Glomerular visceral epithelial cell (primary cell): ENCODE measurements at regions not wholly inside any gene's neighbourhood (a gene's known extent, or its start where the extent isn't known, plus 50 kb on each side); places are given as distances from the start of the nearest gene placed in this dataset.

Source experiments
- DNase-seq: peaks from one replicate; pipeline ENCODE4 v3.0.0-alpha.2; 2016; ENCODE audit errors: extremely low spot score

DNA sequence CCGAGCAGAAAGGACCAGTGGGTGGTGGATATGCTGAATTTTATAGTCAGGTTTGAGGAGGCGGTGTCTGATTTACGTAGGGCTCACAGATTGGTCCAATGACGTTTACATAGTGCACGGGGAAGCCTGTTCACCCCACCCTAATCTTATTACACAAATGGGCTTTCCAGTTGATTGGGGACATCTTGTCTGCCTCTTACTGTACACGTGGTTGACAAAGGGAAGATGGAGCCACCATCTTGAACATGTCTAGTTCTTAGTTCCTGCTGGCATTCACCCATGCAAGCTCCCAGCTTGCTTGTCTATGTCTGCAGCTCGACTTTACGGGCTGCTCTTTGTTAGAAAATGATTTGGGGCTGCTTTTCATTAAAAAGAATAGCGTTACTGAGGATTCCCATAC lies 332.0 kb upstream of the SLCO3A1 start:
- no peak for DNase-seq

DNA sequence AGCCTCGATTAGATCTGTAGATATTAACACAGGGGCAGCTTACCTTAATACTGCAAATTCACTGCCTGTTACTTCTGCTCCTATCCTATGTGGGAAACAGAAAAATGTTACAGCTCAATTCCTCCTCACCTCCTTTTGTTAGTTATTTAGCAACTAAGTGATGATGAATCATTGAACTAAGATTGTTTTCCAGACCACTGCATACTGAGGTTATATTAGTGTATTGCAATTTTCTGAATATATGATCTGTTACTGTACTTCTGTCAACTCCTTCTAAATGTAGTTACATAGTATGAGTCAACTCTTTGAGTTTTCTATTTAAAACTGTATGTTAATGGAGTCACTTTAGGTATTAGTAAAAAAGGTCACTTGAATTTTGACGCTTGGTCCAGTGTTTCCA lies 331.5 kb upstream of the SLCO3A1 start:
- no peak for DNase-seq

DNA sequence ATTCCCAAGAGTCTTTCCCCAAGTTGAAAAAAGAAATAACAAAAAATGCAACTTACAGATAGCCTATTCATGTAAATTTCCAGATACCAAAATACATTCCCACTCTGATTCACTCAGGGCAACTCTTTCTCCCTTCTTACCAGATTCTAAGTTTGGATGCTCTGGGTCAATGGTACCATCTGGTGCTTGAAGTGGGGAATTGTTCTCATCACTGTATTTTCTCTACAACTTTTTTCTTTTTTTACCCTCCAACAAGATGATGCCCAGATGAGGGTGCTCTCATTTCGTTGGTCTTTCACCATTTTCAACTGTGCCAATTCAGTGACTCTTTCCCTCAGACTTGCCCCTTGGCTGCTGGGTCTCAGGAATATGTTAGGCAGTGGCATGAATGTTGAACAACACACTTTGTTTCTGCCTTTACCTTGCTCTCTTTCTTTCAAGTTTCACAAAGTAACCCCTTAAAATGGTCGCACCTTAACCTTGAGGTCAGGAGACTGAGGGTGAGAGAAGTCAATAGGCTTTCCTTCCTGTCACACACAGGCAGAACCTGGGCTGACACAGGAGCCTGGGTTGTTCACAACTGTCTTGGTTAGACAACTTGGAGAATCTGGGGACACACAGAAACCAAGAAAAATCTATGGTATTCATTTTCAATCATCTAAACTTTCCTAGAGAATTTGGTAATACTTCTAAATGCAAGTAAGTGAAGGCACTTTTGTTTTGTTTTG lies 330.7 kb upstream of the SLCO3A1 start:
- DNase-seq, result no peak

DNA sequence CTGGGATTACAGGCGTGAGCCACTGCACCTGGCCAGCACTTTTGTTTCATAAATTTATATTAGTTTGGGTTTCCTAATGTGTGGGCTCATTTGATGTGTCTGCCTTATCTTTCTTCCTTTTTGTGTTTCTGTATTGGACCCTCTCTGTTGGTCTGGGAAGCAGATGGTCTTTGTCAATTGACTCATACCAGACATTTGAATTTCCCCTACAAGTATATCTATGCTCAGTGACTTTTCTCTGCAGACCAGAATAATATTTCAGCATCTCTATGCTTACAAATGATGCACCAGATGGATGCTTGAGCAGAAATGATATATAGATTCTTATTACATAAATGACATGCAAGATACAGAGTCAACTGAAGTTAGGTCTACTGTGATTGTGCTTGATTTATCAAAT lies 329.9 kb upstream of the SLCO3A1 start:
- no peak for DNase-seq

DNA sequence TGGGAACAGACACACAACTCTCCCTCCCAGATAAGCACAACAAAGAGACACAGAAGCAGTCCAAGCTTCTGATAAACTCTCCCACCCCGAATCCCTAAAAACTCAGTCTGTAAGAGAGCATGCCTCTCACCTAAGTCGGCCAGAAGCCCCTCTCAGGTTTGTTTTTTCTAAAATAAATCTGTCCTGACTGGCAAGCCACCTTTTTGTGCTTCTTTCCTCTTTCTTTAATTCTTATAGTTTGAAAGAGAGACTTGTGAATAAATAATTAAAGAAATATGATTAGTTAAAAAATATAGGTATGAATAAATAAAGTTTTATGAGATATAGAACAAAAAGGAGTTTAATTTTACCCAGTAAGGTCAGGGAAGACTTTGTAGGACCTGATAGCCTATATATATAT lies 329.0 kb upstream of the SLCO3A1 start:
- DNase-seq, result no peak

DNA sequence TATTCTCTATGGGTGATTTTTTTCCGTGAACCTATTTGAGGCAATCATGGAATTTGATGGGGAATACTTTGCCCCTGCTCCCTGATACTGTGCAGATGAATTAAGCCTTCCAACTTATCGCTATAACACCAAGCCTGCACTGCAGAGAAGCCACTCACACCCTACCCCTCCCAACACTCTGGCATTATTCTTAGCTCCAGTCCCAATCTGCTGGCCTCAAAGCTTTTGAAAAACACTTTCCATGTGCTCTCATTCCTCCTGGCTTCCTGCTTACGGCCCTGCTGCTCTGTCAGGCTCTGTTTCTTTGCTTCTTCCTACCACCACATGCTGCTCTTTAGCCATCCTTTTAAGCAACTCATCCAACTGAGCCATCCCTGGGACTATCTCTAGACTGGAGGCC lies 327.8 kb upstream of the SLCO3A1 start:
- no peak for DNase-seq

DNA sequence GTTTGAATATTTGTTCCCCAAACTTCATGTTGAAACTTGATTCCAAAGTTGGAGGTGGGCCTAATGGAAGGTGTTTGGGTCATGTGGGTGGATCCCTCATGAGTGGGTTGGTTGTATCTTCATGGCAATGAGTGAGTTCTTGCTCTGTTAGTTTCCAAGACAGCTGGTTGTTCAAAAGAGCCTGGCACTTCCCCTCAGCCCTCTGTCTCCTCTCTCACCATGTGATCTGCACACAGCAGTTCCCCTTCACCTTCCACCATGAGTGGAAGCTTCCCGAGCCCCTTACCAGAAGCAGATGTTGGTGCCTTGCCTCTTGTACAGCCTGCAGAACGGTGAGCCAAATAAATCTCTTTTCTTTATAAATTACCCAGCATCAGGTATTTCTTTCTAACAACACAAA lies 327.1 kb upstream of the SLCO3A1 start:
- no peak for DNase-seq

DNA sequence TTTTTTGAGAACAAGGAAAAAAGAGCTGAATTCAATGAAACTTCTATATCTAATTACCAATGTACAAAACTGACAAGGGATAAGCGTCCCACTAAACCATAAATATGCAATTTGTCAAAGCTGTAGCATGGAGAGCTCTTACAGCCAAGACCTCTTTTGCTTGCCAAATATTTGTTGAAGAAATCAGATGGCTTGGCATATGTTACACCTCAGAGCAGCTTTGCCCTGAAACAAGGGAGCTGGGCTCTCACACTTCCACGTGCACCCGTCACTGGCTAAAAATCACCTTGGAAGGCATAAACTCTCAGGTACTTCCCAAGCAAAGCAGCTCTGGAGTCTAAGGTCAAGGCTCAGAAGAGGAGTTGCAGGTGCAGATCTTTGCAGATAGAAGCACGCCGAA lies 324.7 kb upstream of the SLCO3A1 start:
- no peak for DNase-seq

DNA sequence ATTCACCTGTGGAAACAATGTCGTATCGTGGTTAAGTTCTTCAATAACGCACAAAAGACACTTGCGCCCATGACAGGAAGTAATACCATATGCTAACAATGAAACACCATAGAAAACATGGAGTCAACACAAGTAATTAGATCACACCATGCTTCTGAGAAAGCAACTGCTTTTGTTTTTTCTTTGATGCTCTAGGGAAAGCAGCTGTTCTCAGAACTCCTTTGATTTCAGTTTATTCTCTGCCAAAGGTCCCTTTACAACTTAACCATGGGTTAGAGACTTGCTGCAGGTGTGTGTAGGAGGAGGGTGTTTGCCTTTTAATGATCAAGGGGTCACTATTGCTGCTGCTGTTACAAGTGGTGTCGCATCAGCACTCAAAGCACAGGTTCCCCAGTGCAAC lies 324.0 kb upstream of the SLCO3A1 start:
- DNase-seq, result no peak

DNA sequence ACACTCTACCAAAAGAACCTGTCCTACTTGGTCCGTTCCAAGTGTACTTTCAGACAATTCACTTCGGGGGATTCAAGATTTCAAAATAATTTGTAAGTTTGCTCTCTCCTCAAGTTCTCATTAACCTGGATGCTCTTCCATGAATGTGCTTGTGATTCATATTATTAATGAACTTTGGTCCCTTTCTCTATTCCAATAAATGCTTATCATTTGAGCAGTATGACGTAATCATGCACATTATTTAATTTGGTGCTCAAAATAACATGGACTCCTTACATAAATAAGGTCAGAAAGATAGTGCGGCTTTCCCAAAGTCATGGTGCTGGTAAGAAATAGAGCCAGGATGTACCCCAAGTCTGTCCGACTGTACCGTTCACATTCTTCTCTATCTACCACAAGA lies 323.2 kb upstream of the SLCO3A1 start:
- DNase-seq, result no peak

DNA sequence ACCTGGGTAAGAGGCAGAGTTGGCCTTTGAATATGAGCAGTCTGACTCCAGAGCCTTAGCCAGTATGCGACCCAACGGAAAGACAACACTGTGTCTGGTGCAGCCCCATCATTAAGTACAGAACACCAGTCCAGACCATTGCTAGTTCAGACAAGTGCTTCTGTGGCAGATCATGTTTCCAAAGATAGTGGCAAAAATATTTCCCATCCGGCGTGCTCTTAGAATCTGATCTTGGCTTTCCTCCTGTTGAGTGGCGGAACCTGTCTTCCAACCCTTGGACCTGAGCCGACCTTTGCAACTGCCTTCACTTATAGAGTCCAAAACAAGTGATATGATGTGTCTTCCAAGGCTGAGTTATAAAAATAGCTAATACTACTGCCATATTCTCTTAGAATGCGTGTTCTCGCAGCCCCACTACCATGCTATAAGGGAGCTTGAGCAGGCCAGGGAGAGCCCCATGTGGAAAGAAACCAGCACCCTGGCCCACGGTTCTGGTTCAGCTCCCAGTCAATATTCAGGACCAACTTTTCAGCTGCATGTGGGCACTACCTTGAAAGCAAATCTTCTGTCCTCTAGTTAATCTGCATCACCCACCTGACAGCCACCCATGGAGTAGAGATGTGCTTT lies 322.4 kb upstream of the SLCO3A1 start:
- no peak for DNase-seq

DNA sequence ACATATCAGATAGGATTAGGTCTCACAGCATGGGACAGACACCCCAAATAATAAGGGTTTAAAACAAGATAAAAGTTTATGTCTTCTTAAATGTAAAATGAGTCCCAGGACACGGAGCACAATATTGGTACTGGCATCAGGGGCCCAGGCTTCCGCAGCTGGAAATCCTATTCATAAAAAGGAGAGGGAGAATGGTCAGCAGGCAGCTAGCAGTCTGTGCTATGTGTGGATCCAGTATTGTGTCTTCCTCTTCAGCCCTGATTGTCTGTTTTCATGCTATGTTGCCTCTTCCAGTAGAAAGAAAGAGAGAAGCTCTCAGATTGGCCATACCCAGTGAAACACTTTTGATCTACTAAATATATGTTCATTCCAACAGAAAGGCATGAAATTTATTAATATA lies 319.3 kb upstream of the SLCO3A1 start:
- no peak for DNase-seq

DNA sequence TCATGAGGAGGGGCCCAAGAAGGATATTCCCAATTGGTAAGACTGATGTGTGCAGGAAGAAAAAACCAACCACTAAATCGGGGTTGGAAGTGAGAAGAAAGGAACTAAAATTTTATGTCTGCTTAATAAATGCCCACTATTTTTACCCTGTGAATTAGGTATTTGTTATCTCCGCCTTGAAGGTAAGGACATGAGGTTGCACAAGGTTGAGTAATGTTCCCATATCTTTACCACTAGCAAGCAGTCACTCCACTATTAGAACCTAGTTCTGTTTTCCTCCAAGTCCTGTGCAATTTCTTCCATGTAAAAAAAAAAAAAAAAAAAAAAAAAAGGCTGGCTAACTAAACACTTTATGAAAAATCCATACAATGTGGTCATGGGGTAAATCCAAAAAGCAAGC lies 318.5 kb upstream of the SLCO3A1 start:
- no peak for DNase-seq

DNA sequence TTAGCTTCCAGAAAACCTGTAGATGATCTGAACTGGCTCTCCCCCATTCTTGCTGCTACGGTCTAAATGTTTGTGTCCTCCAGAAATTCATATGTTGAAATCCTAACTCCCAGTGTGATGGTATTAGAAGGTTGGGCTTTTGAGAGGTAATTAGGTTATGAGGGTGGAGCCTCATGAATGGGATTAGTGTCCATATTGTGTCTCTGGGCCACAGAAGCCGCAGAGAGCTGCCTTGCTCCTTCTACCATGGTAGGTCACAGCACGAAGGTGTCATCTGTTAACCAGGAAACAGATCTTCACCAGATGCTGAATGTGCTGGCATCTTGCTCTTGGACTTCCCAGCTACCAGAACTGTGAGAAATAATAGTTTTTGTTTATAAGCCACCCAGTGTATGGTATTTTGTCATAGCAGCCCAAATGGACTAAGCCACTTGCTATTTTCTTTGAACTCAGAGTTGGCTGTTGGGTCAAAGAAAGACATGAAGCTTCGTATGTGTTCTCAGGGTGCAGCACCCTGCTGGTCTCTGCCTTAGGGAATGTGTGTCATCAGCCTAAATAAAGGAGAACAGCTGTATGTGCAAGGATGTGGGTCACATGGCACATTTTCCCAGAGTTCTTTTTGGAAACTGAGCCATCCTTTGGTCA lies 317.5 kb upstream of the SLCO3A1 start:
- DNase-seq, result no peak

DNA sequence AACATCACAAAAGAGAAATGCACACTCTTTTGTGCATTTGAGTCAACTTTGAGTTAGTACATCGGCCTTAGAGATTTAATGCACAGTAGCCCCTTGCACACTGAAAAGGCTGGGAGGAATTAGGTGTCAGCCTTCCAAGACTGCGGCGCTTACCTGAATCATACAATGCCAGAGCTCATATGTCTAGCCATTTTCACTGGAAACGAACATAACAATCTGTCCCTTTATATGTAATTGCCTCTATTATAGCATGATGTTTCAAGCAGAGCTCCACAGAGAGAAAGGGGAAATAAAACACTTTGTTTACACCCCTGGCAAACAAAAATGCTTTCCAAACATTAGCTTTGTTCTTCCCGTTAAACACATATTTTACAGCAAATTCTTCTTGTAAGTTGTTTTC lies 315.7 kb upstream of the SLCO3A1 start:
- DNase-seq, result no peak

DNA sequence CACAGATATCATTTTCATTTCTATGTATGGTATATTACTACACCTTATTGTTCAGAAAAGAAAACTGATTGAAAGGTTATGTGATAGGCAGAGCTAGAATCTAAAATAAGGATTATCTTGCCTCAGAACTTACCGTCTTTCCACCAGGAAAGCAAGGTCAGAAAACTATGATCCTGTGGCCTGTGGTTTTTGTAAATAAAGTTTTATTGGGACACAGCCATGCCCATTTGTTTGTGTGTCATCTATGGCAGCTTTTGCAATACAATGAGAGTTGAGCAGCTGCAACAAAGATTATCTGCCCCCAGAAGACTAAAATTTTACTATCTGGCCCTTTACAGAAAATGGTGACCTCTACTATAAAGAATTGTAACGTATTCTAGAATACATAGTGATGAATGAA lies 314.7 kb upstream of the SLCO3A1 start:
- DNase-seq, result no peak

DNA sequence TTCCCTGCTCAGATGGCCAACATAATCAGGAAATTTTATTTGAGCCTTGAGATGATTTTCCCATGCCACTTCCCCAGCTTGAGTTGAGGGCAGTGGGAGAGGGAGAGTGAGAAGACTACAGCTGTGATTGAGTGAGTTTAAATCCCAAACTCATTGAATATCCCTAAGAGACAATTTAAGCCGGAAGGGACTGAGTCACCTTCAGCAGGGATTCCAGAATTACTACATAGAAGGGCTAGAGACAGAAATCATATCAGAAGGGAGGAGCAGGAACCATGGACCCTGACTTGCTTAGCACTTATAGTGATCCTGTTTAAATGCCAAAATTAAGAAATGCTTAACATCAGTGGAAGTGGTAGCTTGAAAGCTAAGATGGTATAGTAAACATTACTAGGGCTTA lies 312.2 kb upstream of the SLCO3A1 start:
- DNase-seq, result no peak

DNA sequence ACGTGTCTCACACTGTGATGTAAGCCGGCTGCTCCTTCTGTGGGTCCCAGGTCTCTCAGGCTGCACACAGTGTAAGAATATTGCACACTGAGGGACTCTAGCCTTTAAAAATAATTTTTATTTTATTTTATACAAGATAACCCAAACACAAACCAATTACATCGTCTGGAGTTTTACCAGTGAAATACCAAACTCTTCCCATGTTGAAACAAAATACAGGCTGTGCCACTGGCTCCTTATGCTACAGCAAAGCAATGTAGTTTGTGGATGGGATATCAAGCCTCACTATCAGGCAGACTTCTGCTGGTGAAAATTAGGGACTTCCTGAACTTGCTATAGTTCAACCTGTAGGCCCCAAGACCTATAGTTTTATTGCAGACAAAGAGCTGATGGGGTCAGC lies 311.3 kb upstream of the SLCO3A1 start:
- no peak for DNase-seq

DNA sequence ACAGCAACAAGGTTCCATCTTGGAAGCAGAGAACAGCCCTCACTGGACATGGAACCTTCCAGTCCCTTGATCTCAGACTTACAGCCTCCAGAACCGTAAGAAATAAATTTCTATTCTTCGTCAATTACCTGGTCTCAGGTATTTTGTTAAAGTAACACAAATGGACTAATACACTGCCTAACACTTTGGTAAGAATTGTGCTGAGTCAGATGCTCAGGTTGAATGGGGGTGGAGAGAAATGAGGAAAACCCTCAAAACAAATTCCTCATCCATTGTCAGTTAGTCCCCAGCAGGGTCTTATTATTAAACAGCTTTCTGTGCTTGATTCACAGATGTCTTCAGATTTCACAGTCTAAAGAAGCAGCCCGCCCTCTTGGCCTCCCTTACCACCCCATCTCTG lies 306.2 kb upstream of the SLCO3A1 start:
- no peak for DNase-seq

DNA sequence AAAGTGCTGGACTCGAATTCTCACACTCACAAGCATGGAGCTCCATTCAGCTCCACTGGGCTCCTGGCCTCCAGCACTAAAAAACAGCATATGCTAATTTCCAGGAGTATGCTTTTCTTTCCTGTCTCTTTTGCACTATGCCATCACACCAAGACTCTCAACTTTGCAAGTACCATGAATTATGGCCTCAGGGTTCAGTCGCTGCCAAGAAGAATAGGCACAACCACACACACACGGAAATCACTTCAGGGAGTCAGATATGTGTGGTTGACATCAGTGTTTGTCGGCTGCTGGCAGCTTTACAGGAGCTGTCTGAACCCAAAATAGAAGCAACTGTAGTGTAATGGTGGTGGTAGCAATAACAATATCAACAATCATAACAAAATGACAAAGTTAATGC lies 305.0 kb upstream of the SLCO3A1 start:
- DNase-seq, result no peak

DNA sequence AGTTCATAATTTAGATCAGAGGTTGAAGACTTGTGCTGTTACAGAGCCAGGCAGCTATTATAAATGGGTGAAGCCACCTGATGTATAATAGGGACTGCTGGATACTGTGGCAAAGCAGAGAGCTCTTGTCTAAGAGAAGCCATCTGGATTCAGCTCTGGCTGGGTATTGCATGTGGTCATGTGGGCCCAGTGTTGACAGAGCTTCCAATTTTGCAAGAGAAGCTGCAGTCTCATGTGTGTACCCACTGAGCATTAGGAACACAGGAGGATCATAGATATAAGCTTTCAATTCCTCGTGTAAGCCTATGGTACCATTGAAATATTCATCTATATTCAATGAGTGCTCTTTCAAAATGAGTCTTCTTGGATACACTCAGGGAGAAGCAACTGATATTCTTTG lies 303.9 kb upstream of the SLCO3A1 start:
- DNase-seq, result no peak

DNA sequence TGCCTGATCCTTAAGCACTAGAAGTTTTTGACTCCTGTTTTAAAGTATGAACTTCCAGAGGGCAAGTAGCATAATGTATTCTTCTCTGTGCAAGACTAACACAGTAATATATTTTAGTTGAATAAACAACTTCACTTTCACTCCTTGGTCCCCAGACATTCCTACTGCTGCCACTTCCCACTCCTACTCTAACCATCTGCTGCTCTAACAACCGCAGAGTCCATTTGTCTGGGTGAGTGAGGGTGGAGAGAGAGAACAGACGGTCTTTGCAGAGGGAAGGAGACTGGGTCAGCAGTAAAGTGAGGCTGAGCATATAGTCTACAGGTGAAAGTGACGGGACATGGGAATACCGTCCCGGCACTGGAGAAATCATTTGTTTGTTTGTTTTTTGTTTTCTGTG lies 301.0 kb upstream of the SLCO3A1 start:
- no peak for DNase-seq

DNA sequence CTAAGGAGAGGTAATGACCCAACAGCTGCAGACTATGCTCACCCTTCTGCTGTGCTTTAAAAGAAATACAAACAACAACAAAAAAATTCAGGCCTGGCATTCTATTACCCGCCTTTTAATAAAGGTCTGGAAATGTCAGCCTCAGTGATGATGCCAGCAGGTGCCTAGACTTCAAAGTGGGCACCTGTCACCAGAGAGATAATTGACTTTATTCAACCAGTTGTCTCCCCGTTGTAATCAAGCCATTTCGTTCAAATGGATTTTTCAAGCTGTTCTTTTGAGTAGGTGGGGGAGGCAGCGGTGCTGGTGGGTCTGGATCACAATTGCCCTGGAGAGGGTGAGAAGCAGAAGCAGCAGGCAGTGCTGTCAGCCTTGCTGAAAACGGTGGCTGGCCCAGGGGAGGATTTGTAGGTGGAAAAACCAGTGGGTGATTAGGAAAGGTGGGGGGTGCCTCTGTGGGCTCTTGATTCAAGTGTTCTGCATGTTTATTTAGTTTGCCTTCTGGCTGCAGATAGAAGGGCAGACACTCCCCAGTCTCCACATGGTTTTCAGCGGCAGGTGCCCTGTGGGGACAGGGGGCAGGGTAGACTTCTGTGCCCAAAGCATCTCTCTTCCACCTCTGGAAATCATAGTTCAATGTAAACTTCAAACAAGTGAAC lies 300.2 kb upstream of the SLCO3A1 start:
- no peak for DNase-seq
